GM18870 (cell line): ENCODE measurements at regions not wholly inside any gene's neighbourhood (a gene's known extent, or its start where the extent isn't known, plus 50 kb on each side); places are given as distances from the start of the nearest gene placed in this dataset.
"Not testable (repeated sequence)": the region's sequence is repeated elsewhere in the genome, so short reads cannot be mapped to it uniquely, and the experiment has no call there.

Source experiments
- ATAC-seq: cut with Tn5 transposase; IDR thresholded peaks from one replicate; pipeline ENCODE4 v1.9.1; 2021; ENCODE audit warnings: moderate library complexity; ENCODE audit not compliant: unreplicated experiment

- ATAC-seq = no peak
Measured at GRCh38 chr5:44252545-44252944, 136.7 kb downstream of the FGF10 start.

DNA sequence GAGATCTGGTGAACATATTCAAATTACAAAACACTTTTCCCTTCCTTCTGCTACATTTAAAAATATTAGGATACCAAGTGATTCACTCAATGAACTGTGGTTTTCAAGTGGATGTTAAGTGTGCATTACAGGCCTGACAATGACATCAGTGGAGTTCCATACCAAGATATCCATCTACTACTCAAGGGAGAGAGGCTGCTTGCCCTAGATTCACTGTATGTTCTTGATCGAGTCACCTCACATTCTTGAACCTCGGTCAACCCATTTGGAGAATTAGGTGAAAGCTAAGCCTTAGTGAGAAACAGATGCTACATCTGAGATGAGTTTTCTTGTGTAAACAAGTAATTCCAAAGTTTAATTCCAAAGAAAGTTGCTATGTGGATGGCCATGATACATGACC, 142.2 kb downstream of the FGF10 start:
- ATAC-seq = no peak

DNA sequence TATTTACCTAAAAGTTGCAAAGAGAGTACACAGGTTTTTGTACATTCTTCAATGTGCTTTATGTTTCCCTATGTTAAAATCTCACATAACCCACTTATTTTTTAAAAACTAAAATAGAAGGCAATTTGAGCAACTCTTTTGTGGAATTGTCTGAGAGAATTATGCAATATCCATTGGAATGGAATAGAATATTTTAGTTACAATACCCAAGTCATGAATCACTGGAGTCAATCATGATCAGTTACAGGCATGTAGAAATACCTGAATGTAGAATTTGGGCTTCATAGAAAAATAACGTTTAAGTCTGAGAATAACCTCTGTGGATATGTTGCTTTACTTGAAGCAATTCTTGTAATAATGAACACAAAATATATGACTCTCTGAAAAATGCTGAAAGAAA, 143.3 kb downstream of the FGF10 start:
- ATAC-seq = no peak

- no peak for ATAC-seq
Measured at GRCh38 chr5:44242791-44243190, 146.4 kb downstream of the FGF10 start.

- no peak for ATAC-seq
Measured at GRCh38 chr5:44236040-44236439, 153.2 kb downstream of the FGF10 start.

DNA sequence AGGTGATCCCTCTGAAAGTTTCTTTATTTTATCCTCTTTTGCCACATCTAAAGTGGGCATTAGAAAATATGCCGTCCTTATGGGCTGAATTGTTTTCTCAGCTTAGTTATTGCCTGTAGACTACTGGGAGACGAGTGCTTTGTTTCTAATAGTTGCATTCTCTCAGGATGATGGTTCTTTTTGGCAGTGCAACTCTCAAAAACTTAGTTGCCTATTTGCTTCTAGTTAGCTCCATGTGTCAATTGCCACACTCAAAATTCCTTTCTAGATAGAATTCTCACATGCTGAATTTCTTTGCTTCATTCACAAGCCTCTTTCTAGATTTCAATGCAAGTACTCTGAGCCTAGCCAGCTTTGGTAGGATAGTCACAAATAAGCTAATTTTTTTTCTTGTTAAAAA, 155.5 kb downstream of the FGF10 start:
- no peak for ATAC-seq

- ATAC-seq = no peak
Measured at GRCh38 chr5:44225231-44226160, 163.7 kb downstream of the FGF10 start.

DNA sequence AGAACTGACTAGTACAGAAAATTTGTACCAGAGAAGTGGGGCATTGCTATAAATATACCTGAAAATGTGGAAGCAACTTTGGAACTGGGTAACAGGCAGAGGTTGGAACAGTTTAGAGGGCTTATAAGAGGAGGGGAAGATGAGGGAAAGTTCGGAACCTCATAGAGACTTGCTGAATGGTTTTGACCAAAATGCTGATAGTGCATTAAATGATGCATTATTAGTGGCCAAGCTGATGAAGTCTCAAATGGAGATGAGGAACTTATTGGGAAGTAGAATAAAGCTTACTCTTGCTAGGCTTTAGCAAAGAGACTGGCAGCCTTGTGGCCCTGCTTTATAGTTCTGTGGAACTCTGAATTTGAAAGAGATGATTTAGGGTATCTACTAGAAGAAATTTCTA, 189.8 kb downstream of the FGF10 start:
- no peak for ATAC-seq

DNA sequence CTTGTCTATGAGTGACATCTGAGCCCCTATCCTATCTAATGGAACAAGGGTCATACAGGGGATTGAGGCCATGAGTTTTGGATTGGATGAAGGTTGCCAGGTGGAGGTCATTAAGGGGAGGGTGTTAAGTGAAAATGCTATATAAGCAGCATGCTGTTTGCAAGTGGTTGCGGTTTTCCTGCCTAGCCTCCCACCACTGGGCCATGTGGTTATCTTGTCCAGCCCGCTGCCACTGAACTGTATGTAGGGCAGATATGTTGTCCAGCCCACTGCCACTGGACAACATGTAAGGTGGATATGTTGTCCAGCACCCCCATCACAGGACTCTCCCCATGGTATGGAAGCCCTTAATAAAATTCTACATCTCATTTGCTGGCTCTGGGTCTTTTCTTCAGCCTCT, 200.0 kb downstream of the FGF10 start:
- ATAC-seq = no peak

GRCh38 chr5:44187973-44188372, 201.2 kb downstream of the FGF10 start:
- ATAC-seq = no peak

DNA sequence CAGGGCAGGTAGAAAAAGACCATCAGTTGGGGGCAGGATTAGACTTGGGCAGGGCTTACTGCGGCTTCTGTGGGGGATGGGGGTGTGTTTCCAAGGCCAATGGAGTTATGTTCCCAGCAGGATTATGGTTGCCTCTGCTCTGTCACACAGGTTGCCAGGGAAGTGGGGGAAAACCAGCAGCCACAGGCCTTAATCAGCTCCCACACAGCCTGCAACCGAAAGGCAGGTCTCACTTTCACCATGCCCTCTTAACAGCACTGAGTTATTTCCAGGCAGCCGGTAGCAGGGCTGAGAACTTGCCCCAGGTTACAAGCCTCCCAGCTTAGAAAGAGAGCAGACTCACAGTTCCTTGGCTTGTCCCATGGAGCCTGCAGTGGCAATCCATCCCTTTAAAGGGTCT, 205.5 kb downstream of the FGF10 start:
- no peak for ATAC-seq

GRCh38 chr5:44183312-44183711, 205.9 kb downstream of the FGF10 start:
- ATAC-seq = no peak

DNA sequence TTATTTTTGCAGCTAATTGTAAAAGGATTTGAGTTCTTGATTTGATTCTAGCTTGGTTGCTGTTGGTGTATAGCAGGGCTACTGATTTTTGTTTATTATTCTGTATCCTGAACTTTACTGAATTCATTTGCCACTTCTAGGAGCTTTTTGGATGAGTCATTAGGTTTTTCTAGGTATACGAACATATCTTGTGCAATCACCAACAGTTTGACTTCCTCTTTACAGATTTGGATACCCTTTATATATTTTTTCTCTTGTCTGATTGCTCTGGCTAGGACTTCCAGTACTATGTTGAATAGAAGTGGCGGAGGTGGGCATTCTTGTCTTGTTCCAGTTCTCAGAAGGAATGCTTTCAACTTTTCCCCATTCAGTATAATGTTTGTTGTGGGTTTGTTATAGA, 210.8 kb downstream of the FGF10 start:
- ATAC-seq = no peak

DNA sequence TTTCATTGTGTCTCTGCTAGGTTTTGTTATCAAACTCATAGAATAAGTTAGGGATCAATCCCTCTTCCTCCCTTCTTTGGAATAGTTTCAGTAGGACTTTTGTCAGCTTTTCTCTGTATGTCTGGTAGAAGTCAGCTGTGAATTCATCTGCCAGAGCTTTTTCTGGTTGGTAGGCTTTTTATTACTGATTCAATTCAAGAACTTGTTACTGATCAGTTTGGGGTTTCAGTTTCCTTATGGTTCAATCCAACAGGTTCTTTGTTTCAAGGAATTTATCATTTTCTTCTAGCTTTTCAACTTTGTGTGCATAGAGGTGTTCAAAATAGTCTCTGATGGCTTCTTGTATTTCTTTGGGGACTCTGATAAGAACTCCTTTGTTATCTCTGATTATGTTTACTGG, 221.7 kb downstream of the FGF10 start:
- no peak for ATAC-seq

DNA sequence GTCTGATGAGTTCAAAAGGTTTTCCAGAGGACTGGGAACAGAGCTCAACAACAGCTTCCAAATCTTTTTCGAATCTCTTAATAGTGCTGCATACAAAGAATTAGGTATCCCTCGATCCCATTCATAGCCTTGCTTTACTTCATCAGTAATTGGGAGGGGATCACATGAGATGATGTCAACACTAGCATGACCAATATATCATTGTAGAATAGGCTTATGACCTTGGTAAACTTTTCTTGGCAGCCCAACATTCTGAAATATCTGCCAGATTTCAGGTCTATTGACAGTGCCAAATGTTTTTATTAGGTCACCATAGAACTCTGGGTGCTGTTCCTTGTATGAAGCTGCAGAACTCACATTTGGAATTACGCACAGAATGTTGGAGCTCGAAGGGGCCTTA, 228.9 kb downstream of the FGF10 start:
- no peak for ATAC-seq

DNA sequence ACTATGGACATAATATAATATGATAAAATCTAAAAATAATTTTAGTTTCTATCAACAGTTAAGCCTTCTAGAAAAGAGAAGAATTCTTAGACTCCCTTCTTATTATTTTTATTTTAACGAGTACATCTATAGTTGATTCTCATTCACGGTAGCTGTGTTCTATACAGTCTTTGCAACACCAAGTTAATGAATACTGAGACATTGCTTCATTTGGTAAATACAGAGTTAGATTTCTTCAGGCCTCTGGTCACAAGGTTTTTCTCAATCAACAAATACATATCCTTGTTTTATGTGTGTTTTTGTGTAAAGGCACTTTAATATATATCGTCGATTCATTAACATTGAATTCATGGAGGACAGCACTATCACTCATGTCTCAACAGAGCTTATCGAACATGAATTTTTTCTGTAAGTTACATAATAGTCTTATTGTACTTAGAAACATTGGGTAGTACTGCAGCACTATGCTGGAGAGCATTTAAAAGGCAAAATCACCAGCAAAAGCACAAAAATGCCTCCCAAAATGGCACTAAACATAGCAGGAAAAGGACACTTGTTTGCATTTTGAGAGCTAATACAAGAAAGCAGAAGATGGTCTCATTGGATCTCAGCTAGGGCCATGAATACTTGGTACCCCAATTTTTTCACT, 239.0 kb downstream of the FGF10 start:
- ATAC-seq = no peak

DNA sequence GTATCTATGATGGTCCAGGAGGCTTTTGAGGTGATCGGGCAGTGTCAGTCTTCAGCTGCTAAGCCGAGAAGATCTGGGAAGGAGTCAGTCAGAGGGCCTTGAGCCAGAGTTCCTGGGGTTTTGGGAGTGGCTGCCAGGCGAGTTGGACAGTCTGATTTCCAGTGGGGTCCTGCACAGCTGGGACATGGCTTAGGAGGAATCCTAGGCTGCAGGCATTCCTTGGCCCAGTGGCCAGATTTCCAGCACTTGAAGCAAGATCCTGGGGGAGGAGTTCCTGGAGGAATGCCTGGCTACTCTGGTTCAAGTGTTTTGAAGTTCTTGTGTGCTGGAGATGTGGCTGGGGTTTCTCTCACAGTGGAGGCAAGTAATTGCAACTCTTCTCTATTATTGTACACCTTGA, 271.3 kb downstream of the FGF10 start:
- ATAC-seq = not testable (repeated sequence)

DNA sequence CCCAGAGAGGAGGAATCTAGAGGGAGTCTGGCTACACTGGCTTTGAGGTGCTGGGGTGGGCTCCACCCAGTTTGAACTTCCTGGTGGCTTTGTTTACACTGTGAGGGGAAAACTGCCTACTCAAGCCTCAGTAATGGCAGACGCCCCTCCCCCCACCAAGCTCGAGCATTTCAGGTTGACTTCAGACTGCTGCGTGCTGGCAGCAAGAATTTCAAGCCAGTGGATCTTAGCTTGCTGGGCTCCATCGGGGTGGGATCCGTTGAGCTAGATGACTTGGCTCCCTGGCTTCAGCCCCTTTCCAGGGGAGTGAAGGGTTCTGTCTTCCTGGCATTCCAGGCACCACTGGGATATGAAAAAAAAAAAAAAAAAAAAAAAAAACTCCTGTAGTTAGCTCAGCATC, 281.0 kb downstream of the FGF10 start:
- ATAC-seq = not testable (repeated sequence)

DNA sequence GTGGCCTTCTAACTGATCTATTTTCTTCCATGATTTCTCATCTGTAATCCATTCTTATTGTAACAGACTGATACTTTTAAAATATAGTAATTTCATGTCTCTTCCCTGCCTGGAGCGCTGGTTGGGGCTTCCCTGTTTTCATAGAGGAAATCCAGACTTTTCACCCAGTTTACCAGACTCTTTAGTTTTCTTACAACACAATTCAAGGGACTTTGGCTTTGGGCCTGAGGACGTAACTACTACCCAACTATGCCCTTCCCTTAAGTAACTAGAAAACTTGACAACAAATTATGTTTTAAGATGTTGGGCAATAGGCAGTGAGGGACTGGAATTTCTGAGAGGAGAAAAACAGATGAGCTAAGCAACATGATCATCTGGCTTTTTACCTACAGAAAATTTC, 289.6 kb downstream of the FGF10 start:
- no peak for ATAC-seq

GRCh38 chr5:44089424-44090144, 299.6 kb downstream of the FGF10 start:
- ATAC-seq = no peak

DNA sequence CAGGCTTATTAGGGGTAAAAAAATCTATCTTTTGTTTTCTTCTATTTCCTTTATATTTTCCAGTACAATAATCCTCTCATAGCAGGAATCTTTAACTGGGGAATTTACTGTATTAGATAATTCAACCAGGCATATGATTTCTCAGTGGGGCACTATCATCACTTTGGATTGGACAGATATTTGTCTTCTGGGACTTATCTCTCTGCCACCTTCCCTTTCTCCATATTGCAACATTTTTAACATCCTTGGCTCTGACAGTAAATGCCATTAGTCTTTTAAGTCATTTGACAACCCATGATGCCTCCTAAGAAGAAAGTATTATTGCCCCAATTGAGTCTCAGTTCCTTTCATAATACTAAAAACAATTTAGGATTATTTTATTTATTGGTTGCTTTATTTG, 304.1 kb downstream of the FGF10 start:
- no peak for ATAC-seq

DNA sequence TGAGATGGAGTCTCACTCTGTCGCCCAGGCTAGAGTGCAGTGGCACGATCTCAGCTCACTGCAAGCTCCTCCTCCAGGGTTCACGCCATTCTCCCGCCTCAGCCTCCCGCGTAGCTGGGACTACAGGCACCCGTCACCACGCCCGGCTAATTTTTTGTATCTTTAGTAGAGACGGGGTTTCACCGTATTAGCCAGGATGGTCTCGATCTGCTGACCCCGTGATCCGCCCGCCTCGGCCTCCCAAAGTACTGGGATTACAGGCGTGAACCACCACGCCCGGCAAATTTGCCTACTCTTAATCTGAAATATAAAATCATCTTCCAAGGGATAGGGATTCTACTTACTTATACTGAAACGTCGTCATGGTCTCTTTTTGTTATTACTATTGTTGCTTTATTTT, 314.7 kb downstream of the FGF10 start:
- not testable (repeated sequence) for ATAC-seq
